NOMO-1 treated with DMSO at 0.1 percent for 48 hours (cell line): ENCODE measurements at regions not wholly inside any gene's neighbourhood (a gene's known extent, or its start where the extent isn't known, plus 50 kb on each side); places are given as distances from the start of the nearest gene placed in this dataset.
"Not testable (repeated sequence)": the region's sequence is repeated elsewhere in the genome, so short reads cannot be mapped to it uniquely, and the experiment has no call there.

Experiments
- DNase-seq: peaks from one replicate; lab custom pipeline; 2025; ENCODE audit not compliant: unreplicated experiment; lab: John Stamatoyannopoulos, UW

DNA sequence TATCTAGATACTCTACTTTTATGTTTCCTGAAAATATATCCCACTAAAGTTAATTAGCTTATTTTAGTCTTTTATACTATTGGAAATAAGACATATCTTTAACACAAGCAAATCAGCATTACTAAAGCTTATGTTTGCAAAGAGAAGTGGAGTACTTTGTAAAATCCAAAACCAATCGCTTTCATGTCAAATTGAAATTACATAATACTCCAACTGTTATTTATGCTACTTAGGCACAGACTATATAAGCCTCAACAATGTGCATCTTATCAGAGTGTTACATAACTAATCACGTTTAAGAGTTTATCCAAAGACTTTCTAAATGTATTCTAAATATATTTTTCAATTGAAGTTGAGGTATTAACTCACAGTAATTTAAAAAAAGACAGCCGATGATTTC, 200.0 kb downstream of the PCDH20 start:
- no peak for DNase-seq

DNA sequence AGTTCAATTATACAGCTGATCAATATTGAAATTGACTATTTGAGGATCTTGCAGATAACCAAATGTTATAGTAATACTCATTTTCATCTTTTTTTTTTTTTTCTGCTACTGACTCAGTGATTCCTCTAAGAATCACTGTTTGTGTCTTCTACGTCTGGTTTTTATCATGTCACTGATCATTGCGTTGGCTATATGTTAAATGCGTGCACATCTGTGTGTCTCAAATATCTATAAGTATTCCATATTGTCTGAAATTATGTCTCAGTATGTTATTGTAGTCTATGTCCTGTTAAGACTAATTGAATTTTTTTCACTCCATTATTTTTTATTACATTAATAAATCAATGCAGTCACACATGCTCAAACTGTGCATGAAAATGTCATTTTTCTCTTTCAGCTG, 200.5 kb downstream of the PCDH20 start:
- DNase-seq: no peak

DNA sequence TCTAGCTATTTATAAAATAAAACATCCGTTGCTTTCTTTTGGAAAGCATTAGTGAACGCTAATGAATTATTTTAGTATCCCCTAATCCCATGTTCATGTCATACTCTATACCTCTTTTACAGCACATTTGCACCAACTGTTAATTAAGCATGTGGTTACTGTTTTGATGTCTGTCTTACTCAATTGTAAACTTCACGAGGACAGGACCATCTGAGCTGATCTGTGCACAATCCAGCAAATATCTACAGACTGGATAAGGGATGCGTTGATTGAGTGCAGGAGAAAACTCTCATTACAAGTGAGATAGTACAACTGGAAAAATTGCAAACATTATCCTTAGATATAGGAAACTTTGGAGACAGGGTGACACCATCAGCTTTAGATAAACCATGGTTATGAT, 201.1 kb downstream of the PCDH20 start:
- DNase-seq: no peak

DNA sequence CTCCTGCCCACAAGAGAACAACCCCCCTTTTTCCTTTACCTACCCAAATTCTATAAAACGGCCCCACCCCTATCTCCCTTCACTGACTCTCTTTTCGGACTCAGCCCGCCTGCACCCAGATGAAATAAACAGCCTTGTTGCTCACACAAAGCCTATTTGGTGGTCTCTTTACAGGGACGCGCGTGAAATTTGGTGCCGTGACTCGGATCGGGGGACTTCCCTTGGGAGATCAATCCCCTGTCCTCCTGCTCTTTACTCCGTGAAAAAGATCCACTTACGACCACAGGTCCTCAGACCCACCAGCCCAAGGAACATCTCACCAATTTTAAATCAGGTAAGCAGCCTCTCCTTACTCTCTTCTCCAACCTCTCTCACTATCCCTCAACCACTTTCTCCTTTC, 209.8 kb downstream of the PCDH20 start:
- not testable (repeated sequence) for DNase-seq

DNA sequence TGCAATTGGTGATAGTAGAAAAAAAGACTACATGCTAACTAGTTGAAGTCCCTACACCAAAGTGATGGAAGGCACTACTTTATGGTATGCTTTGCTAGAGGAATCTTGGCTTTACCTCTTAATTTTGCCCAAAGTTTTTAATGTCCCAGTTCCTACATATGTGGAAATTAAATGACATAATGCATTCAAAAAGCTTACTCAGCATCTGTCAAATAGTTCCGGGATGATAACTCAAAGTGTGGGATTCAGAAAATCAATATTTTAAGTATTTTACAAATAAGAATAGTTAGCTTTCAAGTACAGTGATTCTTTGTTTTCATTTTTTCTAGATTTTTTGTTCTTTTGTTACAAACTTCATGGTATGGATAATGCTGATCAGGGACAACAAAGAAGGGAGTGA, 211.6 kb downstream of the PCDH20 start:
- DNase-seq: no peak

DNA sequence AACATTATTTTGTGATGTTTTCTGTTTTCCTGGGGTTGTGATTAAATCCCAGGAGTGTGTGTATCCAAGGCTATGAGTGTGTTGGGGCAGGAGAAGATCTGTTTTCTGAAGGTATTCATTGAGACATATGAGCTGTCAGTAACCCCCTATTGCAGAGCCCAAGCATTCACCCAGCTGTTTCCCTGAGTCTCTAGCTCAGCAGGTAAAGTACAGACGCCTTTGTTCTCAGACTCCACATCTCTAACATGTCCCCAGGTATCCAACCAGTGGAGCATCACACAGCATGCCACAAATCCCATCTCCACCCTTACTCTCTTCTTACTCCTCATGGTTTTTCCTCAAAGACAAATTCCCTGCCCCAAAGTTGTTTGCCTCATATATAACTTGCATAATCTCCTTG, 213.6 kb downstream of the PCDH20 start:
- no peak for DNase-seq

DNA sequence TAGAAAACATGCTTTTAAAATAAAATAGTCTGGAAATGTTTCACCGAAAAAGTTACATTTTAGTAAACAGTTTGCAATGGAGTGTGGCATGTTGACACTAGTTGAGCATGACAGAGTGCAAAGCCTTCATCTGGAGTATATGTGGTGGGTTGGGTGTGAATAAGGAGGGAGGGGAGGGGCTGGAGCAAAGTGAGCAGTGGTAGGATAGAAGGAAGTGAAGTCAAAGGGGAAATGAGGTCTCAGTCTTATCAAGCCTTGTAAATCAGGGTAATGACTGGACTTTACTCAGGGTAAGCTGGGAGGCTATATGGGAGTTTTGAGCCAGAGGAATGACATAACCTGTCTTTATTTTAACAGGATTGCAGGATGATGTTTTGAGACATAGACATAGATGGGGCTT, 222.8 kb downstream of the PCDH20 start:
- no peak for DNase-seq

DNA sequence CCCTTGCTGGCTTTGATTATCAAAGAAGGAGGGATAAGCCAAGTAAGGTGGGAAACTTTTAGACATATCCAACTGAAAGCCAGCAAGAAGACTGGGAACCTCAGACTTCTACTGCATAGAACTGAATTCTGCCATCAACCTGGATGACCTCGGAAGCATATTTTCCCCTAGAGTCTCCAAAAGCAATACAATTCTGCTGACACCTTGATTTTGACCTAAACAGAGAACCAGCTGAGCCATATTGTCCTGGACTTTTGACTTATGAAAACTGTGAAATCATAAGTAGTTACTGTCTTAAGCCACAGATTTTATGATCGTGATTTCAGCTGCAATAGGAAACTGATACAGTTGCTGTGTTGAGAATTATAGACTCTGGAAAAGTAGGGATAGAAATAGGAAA, 227.6 kb downstream of the PCDH20 start:
- DNase-seq: no peak

DNA sequence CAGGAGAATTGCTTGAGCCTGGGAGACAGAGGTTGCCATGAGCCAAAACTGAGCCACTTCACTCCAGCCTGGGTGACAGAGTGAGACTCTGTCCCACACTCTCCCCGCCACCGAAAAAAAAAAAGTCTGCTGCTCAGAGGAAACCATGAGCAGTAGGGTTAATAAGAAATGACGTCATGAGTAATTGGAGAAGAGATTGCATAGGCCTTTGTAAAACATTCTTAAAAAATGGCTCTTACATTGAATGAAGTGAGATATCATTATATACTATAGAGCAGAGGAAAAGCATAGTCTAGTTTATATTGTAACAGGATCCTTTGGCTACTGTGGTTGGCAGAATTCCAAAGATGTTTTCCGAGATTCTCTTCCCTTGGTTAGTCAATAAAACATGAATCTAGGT, 228.2 kb downstream of the PCDH20 start:
- no peak for DNase-seq

DNA sequence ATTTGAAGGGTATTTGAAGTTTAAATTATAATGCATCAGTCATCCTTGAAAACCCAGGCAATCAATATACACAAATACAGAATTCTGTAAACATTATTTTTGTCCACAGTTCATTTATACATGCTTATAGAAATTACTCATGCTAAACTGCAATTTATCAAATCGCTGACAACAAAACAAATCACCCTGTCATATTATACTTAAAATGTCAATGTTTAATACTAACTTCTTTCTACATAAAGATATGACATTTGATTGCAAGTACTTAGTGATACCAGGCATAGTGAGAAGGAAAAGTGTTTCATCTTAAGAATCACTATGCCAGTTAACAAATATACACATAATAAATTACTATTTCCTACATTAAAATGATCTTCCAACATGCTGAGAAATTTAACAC, 232.0 kb downstream of the PCDH20 start:
- DNase-seq: no peak

DNA sequence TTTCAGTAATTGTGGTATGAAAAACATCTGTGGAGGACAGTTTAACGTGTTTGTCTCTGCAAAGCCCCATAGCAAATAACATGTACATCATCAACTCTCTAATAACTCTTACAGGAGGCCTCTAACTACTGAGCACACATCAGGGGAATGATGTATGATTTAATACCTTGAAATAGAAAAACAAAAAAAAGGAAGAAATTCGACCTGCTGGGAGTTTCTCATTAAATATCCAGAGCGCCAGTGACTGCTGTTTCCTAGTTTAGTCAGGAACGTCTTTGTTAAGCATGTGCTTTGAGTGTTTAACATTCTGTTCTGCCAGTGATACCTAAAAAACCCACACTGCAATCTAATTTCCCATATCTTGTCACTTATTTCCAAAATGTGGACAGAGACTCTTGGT, 235.4 kb downstream of the PCDH20 start:
- no peak for DNase-seq

DNA sequence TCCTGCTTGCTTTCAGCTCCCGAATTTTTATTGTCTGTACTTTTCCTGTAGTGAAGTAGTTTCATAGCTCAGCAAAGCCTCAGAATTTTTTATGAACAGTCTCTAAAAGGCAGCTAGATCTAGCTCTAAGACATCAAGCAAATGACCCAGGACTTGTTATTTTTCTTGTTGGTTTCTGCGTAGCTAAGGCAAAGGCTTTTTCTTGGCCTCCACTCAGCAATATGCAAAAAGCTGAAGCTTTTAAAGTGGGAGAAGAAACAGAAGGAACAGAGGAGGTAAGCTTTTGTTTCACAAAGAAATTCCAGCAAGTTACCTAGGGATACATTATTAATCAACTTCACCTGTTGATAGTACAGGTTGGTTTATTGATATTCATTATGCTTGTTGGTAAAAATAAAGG, 235.9 kb downstream of the PCDH20 start:
- no peak for DNase-seq

DNA sequence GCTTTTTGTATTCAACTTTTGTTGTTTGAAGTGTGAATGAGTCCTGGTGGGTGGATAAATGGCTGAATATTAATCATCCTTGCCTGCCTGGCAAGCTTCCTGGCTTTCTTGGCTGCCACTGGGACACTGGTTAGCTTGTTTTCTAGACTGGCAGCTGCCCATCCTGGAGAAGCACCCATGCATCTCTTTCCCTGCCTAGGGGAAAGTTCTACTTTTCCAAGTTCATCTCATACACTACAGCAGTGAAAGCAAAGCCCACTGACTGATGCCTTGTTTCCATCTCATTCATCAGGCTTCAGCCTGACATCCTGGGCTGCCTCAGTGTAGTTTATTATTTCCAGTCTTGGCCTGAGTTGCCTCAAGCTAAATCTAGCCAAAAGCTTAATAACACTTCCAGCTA, 244.8 kb downstream of the PCDH20 start:
- DNase-seq: no peak

DNA sequence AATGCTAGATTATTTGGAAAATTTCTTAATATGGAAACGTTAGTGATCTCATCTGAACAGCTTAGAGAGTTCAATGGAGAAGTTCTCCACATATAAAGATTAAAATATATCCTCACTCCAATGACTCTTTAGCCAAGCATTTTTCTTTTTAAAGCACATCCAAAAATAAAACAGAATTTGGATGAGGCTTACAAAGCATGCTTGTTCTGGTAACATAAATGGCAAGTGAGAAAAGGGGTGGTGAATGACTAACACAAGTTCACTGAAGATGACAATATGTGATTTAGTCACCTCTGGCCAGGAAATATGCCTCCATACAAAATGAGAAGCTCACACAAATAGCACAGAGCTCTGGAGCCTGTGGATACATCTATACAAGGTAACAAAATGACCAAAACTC, 253.0 kb downstream of the PCDH20 start:
- no peak for DNase-seq

DNA sequence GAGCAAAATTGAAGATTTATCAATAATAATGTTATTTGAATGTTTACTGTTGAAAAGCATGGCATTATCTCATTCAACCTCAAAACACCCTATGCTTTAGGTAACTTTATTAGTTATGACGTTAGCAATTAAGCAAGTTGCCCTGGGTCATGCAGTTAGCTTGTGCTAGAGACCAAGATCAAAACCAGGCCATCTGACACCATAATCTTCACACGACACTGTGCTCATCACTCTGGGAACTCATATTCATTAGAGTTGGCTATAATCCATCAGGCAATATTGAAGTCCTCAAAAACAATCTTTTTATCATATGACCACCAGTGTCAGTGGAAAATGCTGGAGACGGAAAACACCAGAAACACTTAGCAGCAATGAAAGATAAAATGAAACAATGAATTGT, 253.5 kb downstream of the PCDH20 start:
- no peak for DNase-seq

DNA sequence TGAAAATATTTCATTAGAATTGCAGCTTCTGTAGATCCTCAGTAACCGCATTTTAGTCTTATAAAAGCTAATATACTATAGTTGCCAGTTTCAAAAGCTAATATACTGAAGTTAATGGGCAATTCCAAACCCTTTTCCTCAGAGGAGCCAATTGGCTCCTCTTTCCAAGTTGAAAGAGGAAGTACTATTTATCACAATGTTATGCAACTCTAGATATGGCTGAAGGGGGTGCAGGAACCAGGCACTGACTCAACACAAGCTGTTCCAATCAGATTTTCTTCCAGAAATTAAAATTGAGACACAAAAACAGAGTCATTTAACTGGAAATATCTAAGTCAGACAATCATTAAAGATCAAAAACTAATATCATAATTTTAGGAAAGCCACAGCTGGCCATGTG, 258.9 kb downstream of the PCDH20 start:
- DNase-seq: peak; percentile 29

DNA sequence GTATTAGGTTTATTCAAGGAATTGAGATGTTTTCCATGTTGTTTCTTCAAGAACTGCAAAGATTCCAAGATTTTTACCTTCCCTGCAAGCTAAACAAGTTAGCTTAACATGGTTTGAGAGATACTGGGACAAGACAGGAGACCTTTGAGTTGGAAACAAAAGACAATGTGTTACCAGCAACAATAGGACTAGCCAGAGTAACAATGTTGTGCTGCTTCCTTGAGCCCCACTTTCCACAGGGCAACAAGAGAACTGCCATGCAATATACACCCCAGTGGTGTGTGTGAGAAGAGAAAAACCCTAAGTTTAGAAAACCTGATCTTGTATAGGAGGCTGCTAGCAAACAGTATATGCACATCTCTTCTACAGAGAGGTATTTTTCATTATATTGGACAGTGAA, 264.6 kb downstream of the PCDH20 start:
- DNase-seq: no peak

DNA sequence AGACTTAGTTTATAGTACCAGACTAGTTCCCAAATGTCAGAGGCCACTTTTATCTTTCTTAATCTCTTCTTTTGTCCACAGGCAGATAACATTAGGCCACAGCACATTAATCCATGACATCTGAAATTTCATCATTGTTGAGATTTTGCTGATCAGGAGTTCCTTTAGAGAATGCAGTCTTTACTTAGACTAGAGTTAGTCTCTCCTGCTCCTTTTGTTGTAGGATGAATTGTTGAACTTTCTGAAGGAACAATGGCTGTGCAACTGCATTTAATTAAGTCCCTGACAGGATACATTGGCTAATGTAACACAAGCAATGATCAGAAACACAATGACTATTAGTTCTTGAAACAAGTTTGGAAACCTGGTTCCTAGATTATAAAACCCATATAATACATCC, 266.3 kb downstream of the PCDH20 start:
- no peak for DNase-seq

DNA sequence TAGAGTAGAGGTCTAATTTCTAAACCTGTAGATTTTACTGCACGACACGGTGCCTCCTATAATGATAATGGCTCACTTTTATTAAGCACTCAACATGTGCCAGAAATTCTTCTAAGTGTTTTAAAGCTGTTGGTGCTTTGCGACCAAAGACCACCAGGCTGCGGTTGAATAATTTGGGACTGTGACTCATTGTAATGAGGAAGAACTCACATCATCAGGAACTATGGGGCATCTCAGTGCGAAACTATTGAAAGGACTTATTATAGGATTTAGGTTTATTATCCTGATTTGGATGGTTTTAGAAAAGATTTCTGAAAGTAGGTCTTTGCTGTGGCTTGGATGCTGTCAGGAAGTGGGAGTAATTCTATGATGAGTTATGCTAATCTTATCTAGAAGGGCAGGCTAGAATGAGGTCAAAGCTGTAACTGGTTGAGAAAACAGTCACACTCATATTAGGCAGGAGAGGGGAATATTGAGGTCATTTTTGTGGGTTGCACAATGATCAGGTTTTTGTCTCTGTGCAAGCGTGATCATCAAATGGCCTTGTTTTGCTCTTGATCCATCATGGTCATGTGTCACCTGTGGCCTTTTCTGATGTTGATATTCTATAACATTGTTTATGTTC, 266.8 kb downstream of the PCDH20 start:
- no peak for DNase-seq

DNA sequence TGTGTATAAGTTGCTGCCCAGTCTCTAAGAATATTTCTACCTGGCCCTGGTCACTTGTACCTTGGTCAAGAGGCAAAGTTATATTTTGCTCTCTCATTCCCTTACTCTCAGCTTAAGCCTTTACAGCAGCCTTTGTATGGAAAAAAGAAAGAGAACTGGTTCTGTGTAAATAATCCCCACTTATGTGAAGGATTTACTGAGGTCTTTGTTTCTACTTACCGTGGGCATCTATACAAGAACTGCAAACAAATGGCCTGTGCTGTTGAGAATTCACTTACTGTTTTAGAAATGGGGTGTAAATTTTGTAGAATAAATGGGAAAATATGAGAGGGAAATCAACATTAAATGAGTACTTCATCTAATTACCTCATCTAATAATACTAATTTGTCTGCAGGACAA, 267.4 kb downstream of the PCDH20 start:
- no peak for DNase-seq

DNA sequence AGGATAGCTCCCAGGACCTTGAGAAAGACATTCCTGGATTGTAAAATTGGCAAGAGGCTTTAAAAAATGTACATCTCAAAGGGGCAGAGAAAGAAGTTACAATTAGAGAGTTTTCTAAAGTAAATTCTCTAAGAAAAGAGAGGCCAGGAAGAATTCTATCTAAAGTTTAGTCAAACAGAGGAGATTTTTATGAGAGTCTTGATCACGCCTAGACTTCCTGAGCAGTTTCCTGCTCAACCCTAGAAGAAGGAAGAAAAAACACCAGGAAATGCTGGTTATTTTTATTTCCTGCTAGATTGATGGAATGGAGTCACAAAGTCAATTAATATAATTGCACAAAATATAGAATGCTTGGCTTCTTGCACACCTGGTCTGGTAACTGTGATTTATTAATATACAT, 269.1 kb downstream of the PCDH20 start:
- no peak for DNase-seq

DNA sequence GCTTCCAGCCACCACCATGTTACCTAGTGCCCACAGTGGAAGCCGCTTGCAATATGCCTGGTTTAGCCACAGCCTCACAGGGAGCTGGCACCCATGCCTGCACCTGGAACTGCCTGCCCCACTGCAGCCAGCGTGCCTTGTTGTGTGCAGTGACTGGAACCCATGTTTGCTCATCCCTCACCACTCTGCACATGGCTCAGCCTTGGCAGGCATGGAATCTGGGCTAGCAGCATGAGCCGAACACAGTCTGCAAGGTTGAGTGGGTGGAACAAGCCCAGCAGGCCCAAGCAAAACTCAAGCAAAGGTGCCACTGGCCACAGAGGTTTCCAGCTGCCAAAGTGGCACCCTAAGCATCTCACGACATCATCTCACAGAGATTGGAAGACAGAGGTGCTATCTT, 269.5 kb downstream of the PCDH20 start:
- no peak for DNase-seq

DNA sequence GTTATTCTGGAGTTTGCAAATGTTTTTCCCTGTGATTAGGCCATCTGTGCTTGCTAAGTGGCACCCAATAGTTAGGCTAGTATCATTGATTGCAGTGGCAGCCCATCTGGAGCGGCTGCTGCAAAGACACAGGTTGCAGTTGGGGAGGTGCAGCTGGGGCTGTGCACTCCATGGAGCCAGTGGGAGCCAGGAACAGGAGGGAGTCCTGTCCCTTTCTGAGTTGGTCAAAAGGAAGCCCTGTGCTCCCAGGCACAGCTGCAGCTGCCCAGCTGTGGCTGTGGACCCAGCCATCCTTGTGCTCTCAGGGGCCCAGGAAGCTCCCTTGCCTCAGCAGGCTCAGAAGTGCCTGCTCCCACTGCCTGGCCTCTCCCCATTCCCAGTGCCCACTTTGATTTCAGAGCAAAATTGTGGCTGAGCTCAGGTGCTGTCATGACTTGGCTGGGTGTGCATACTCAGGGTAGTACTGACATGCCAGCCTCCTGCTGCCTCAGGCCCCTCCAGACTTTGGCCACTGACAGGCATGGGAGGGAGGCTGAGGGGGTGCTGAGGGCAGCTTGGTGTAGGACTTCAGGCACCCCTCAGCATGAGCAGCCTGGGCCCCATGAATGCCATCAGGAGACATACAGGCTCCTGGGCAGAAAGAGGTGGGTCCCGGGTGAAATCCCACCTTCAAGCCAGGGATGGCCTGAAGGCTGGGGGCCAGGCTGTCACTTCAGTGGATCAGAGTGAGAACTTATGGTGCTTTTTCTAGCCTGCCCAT, 270.6 kb downstream of the PCDH20 start:
- DNase-seq: no peak
